ENCODE measurements at regions not wholly inside any gene's neighbourhood (a gene's known extent, or its start where the extent isn't known, plus 50 kb on each side); places are given as distances from the start of the nearest gene placed in this dataset.

DNA sequence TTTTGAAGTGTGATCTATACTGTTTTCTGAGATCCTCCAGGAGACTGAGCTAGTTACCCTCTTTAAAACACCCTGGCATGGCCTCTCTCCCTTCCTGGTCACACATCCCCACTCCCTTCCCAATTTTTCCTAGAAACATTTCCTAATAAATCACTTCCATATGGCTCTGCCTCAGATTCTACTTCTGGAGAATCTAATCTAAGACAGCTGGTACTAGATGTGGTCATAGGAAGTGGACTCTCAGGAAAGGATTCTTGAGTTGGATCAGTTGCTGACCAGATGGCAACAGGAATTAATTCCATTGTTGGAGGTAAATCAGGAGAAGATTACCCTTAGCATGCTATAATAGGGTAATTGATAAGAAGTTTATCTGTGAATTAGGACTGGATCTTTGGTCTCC lies 310.5 kb downstream of the SATB2 start:
- TF ChIP-seq, protein P1, sequence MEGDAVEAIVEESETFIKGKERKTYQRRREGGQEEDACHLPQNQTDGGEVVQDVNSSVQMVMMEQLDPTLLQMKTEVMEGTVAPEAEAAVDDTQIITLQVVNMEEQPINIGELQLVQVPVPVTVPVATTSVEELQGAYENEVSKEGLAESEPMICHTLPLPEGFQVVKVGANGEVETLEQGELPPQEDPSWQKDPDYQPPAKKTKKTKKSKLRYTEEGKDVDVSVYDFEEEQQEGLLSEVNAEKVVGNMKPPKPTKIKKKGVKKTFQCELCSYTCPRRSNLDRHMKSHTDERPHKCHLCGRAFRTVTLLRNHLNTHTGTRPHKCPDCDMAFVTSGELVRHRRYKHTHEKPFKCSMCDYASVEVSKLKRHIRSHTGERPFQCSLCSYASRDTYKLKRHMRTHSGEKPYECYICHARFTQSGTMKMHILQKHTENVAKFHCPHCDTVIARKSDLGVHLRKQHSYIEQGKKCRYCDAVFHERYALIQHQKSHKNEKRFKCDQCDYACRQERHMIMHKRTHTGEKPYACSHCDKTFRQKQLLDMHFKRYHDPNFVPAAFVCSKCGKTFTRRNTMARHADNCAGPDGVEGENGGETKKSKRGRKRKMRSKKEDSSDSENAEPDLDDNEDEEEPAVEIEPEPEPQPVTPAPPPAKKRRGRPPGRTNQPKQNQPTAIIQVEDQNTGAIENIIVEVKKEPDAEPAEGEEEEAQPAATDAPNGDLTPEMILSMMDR (IDR thresholded peaks at IDR 0.05; ENCODE audit: insufficient read depth, low read depth, low read length): no peak
- TF ChIP-seq EZH2 (IDR thresholded peaks at IDR 0.05; ENCODE audit: insufficient read depth, low read length): no peak
